ENCODE measurements at regions not wholly inside any gene's neighbourhood (a gene's known extent, or its start where the extent isn't known, plus 50 kb on each side); places are given as distances from the start of the nearest gene placed in this dataset.
"Not testable (repeated sequence)": the region's sequence is repeated elsewhere in the genome, so short reads cannot be mapped to it uniquely, and the experiment has no call there.

GRCh38 chr5:118076490-118076889 is 911.9 kb downstream of the DTWD2 start:
- DNase-seq (ENCODE audit: low read depth in 2 of 2, low spot score in 1 of 2): no peak

DNA sequence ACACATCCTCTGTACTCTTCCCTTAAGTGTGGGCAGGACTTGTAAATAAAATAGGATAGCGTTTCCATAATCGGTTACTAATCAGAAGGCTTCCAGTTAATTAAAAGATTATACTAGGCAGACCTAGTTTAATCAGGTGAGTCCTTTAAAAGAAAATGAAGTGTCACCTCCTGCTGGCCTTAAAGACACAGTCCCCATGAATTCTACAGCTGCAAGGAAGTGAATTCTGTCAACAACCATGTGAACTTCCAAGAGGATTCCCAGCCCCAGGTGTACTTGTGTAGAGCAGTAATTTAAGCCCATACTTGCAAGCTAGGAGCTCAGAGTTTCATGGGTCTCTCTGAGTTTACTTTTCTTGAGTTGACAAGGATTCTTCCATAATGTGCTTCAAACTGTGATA is 918.3 kb downstream of the DTWD2 start:
- DNase-seq (ENCODE audit: low read depth in 2 of 2, low spot score in 1 of 2): no peak

DNA sequence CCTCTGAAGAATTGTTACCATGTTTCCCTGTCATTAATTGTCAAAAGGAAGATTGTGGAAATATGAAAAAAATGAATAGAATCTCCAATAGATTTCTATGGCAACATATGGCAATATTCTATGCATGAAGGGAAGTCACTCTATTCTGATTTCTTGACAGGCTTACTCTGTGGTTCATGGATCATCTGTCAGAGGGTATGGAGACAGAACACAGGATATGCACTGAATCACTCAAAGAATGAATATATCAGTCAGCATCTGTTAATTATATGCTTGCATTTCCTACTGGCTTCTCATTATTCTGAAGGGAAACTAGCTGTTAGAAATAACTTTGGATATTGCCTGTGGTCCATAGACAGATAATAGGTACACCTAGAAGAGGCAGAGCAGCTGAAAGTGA is 918.9 kb downstream of the DTWD2 start:
- DNase-seq (ENCODE audit: low read depth in 2 of 2, low spot score in 1 of 2): no peak

DNA sequence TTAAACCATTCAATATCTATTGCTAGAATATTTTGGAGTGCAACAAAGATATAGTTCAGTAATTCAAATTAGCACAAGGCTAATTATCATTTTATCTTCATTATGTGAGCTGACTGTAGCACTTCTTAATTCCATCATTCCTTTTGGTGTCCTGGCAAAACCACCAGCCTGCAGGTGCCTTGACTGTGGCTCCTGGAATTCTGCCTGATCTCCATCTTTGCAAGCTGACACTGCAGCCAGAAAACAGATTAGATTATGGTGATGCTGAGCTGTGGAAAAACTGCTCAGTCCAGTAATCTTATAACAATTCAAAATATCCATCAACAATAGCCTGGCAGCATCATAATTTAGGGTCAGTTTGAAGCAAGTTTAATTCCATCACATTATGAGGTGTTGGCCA is 919.5 kb downstream of the DTWD2 start:
- no peak for DNase-seq (ENCODE audit: low read depth in 2 of 2, low spot score in 1 of 2)

- not testable (repeated sequence) for DNase-seq (ENCODE audit: low read depth in 2 of 2, low spot score in 1 of 2)
Measured at GRCh38 chr5:118063836-118064235, 924.5 kb downstream of the DTWD2 start.

DNA sequence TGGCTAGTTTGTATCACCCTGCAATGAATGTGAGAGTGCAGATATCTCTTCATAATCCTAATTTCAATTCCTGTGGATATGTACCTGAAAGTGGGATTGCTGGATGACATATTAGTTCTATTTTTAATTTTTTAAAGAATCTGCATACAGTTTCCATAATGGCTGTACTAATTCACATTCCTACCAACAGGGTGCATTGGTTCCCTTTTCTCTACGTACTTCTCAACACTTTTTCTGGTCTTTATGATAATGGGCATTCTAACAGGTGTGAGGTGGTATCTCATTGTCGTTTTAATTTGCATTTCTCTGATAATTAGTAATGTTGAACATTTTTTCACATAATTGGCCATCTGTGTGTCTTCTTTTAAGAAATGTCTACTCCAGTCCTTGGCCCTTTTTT is 927.5 kb downstream of the DTWD2 start:
- no peak for DNase-seq (ENCODE audit: low read depth in 2 of 2, low spot score in 1 of 2)

GRCh38 chr5:118052503-118052902 is 935.8 kb downstream of the DTWD2 start:
- no peak for DNase-seq (ENCODE audit: low read depth in 2 of 2, low spot score in 1 of 2)

GRCh38 chr5:118044169-118044568 is 944.2 kb downstream of the DTWD2 start:
- no peak for DNase-seq (ENCODE audit: low read depth in 2 of 2, low spot score in 1 of 2)

GRCh38 chr5:118043531-118043930 is 944.8 kb downstream of the DTWD2 start:
- DNase-seq (ENCODE audit: low read depth in 2 of 2, low spot score in 1 of 2): no peak

DNA sequence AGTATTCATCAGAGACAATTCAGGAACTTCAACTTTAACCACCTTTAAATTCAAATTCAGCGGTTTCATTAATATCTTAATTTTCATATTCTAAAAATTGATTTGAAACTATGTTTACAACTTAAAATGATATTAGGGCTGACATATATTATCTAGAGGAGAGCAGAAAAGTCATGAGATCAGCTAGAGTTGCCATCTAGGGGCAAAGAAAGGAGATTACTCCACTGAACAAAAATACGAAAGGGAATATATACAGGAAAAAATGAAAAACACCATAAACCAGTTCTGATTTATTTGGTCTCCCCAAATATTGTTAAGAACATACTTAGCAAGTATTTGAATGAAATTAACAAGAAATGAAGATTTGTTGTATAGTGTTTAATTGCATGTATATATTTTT is 946.3 kb downstream of the DTWD2 start:
- DNase-seq (ENCODE audit: low read depth in 2 of 2, low spot score in 1 of 2): no peak

DNA sequence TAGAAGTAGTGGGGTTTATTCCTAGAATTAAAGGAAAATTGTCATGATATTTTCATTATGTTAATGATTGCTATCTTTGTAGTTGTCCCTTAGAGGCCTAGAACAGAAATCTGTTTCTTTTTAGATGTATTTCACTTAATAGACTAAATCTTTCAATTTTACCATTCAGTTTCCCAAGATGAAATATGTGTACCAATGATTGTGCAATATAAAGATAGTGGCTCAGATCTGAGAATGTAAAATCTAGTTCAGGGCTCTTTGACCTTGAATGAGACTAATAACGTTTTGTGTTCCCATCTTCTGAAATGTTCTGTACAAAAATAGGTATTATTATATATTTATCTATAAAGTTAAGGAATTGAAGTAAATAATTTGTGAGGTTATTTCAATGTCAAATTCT is 947.9 kb downstream of the DTWD2 start:
- no peak for DNase-seq (ENCODE audit: low read depth in 2 of 2, low spot score in 1 of 2)

DNA sequence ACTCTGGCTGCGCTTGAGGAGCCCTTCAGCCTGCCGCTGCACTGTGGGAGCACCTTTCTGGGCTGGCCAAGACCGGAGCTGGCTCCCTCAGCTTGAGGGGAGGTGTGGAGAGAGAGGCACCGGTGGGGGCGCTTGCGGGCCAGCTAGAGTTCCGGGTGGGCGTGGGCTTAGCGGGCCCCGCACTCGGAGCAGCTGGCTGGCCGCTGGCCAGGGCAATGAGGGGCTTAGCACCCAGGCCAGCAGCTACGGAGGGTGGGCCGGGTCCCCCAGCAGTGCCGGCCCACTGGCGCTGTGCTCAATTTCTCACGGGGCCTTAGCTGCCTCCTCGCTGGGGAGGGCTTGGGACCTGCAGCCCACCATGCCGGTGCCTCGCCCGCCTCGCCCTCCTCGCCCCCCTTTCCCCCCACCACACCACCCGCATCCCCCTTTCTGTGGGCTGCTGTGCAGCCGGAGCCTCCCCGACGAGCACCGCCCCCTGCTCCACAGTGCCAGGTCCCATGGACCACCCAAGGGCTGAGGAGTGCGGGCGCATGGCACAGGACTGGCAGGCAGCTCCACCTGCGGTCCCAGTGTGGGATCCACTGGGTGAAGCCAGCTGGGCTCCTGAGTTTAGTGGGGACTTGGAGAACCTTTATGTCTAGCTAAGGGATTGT is 954.5 kb downstream of the DTWD2 start:
- DNase-seq (ENCODE audit: low read depth in 2 of 2, low spot score in 1 of 2): no peak

DNA sequence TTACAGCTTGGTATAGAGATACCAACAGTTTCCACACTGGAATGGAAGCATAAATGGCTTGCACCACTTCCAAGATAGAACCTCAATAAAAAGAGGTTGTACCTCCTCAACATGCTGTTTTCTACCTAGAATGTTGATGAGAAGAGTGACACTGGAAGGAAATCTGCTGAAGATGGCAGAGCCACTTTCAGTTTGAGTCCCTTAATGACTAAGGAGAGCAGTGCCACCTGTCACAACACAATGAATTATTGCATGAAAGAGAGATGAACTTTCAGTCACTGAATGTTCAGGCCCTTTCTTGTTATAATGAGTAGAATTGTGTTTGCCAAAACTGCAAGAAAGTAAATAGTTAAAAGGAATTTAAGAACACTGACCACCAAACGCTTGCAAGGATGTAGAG is 958.5 kb downstream of the DTWD2 start:
- DNase-seq (ENCODE audit: low read depth in 2 of 2, low spot score in 1 of 2): no peak

- no peak for DNase-seq (ENCODE audit: low read depth in 2 of 2, low spot score in 1 of 2)
Measured at GRCh38 chr5:118022062-118022461, 966.3 kb downstream of the DTWD2 start.

DNA sequence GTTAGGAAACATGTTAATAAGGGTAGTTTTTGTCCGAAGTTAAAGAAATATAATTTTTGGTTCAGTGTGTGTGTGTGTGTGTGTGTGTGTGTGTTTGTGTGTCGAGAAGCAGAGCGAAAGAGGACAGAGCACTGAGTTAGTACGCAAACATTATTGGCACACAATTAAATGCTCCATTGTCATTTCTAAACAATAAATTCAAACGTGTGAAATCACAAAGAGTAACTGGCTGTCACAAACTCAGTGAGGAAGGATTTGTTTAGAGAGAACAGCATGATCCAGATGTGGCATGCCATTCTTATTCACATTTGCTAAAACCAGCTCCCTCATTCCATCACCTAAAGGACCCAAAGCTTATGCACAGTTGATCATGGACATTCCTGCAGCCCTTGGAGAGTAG is 970.8 kb downstream of the DTWD2 start:
- no peak for DNase-seq (ENCODE audit: low read depth in 2 of 2, low spot score in 1 of 2)

DNA sequence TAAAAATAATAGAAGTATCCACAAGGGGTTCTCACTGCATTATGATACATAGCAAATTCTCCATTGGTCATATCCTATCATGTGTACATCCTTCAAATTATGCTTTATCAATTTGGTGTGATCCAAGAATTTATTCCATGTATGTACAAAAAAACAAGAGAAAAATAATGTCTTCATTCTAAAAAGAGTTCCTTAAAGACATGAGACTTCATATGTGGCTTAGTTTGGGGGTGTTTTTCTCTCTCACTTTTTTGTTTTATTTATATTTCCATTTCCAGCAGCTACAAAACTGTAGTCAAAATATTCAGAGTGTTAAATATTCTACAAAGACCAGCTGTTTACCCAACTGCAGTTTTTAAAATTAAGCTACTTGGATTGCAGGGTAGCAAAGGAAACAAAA is 972.0 kb downstream of the DTWD2 start:
- no peak for DNase-seq (ENCODE audit: low read depth in 2 of 2, low spot score in 1 of 2)

- DNase-seq (ENCODE audit: low read depth in 2 of 2, low spot score in 1 of 2): no peak
Measured at GRCh38 chr5:118015511-118015910, 972.8 kb downstream of the DTWD2 start.

DNA sequence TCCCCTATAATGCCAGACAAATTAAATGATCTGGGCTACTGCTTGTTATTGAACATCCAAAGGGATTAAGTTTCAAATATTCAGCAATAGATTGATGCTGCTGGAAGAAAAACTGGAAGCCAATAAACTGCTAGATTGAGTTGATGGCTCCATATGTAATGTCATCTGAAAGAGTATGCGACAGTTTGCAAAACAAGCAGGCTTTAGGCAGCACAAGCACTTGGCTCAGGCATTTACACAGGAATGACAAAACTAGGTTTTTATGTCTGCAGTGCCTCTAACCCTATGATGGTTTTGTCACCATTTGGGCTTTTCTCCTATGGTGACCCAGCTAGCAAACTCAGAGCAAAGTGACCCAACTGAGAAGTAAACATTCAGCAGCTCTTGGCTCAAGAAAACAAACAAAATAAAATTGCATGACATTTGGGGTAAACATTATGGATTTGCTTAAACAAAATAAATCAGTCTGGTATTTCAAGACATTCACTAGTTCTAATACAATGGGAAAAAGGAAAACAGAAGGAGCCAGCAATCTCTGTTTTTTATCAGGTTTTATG is 978.5 kb downstream of the DTWD2 start:
- no peak for DNase-seq (ENCODE audit: low read depth in 2 of 2, low spot score in 1 of 2)

DNA sequence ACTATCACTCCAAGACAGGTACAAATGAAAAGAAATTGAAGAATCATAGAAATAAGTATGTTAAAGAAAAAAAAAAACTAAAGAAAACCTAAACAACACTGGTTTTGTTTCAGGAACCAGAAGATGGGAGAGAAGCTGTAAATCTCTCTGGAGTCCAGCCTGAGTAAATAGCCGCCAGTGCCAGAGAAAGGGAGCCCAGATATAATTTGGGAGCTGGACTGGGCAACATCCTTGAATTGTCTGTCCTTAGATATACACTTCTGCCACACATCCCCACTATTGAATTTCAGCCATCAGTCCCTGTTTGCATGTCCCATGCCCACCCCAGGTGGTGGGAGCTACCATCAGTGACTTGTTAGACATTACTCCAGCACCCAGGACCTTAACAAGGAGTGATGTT is 979.6 kb downstream of the DTWD2 start:
- DNase-seq (ENCODE audit: low read depth in 2 of 2, low spot score in 1 of 2): no peak

- DNase-seq (ENCODE audit: low read depth in 2 of 2, low spot score in 1 of 2): no peak
Measured at GRCh38 chr5:118007262-118007661, 981.1 kb downstream of the DTWD2 start.

GRCh38 chr5:118006219-118006618 is 982.1 kb downstream of the DTWD2 start:
- DNase-seq (ENCODE audit: low read depth in 2 of 2, low spot score in 1 of 2): no peak

- DNase-seq (ENCODE audit: low read depth in 2 of 2, low spot score in 1 of 2): no peak
Measured at GRCh38 chr5:117999939-118000549, 988.3 kb downstream of the DTWD2 start.

GRCh38 chr5:117982691-117983090 is 1005.7 kb downstream of the DTWD2 start:
- no peak for DNase-seq (ENCODE audit: low read depth in 2 of 2, low spot score in 1 of 2)
